DOHH2 (cell line): ENCODE measurements at regions not wholly inside any gene's neighbourhood (a gene's known extent, or its start where the extent isn't known, plus 50 kb on each side); places are given as distances from the start of the nearest gene placed in this dataset.

Experiments used
- H3F3A ChIP-seq: fragments of 200-600 bp; sonication (generic), shearing (Covaris generic); 2 replicates; pipeline ENCODE4 v1.6.0; 2016; ENCODE audit warnings: antibody characterized with exemption, mild to moderate bottlenecking; ENCODE audit not compliant: control insufficient read depth, insufficient read depth
- H3K27ac ChIP-seq: fragments of 200-600 bp; sonication (generic); 2 replicates; pipeline ENCODE4 v1.5.1; 2014; ENCODE audit warnings: low read depth, mild to moderate bottlenecking, low read length, moderate library complexity
- H3K27me3 ChIP-seq: fragments of 200-600 bp; sonication (generic); 2 replicates; pipeline ENCODE4 v1.6.1; 2014; ENCODE audit warnings: mild to moderate bottlenecking, low read length, mixed read lengths; ENCODE audit not compliant: control insufficient read depth
- H3K36me3 ChIP-seq: fragments of 200-600 bp; sonication (generic); 2 replicates; pipeline ENCODE4 v1.6.1; 2014; ENCODE audit warnings: mild to moderate bottlenecking, low read length, moderate library complexity, mixed read lengths; ENCODE audit not compliant: control insufficient read depth
- H3K4me1 ChIP-seq: fragments of 200-600 bp; sonication (generic); 2 replicates; pipeline ENCODE4 v1.6.1; 2014; ENCODE audit warnings: mild to moderate bottlenecking, low read length, mixed read lengths; ENCODE audit not compliant: control insufficient read depth
- H3K4me2 ChIP-seq: fragments of 200-600 bp; sonication (generic); 2 replicates; pipeline ENCODE4 v1.6.0; 2014; ENCODE audit warnings: mild to moderate bottlenecking, low read length, moderate library complexity
- H3K4me3 ChIP-seq: fragments of 200-600 bp; sonication (generic); 2 replicates; pipeline ENCODE4 v1.5.1; 2014; ENCODE audit warnings: mild to moderate bottlenecking, low read length, mixed read lengths
- H3K79me2 ChIP-seq: fragments of 200-600 bp; sonication (generic); 2 replicates; pipeline ENCODE4 v1.6.1; 2014; ENCODE audit warnings: mild to moderate bottlenecking, low read length, mixed read lengths; ENCODE audit not compliant: control insufficient read depth
- H3K9me2 ChIP-seq: fragments of 200-600 bp; sonication (generic); replicated peaks from 2 replicates; pipeline ENCODE4 v1.6.1; 2014; ENCODE audit warnings: mild to moderate bottlenecking, low read length, mixed read lengths; ENCODE audit not compliant: control insufficient read depth
- H3K9me3 ChIP-seq: fragments of 200-600 bp; sonication (generic); 2 replicates; pipeline ENCODE4 v1.6.1; 2014; ENCODE audit warnings: antibody characterized with exemption, low read length, mixed read lengths; ENCODE audit not compliant: control insufficient read depth, insufficient read depth
- H4K20me1 ChIP-seq: fragments of 200-600 bp; sonication (generic); 2 replicates; pipeline ENCODE4 v1.6.0; 2014; ENCODE audit warnings: low read depth, mild to moderate bottlenecking, antibody characterized with exemption, low read length, moderate library complexity; ENCODE audit not compliant: control insufficient read depth, insufficient read depth
- EZH2phosphoT487 ChIP-seq: fragments of 200-600 bp; sonication (generic); IDR thresholded peaks from 2 replicates; pipeline ENCODE4 v1.6.1; 2017; ENCODE audit warnings: borderline replicate concordance, mild to moderate bottlenecking, antibody characterized with exemption, low read length, moderate library complexity, mixed read lengths
- TF ChIP-seq, protein P1 (sequence below): fragments of 200-600 bp; sonication (generic); IDR thresholded peaks from one replicate; pipeline ENCODE4 v1.5.1; 2014; ENCODE audit warnings: antibody characterized with exemption, mild to moderate bottlenecking, low read depth, low read length; ENCODE audit not compliant: poor library complexity, severe bottlenecking

- H3K27me3 ChIP-seq: no peaks in the 10 kb centered on the region
- no peaks in the 10 kb centered on the region for H3K79me2 ChIP-seq
- no peak for TF ChIP-seq EZH2phosphoT487
- TF ChIP-seq, protein P1, sequence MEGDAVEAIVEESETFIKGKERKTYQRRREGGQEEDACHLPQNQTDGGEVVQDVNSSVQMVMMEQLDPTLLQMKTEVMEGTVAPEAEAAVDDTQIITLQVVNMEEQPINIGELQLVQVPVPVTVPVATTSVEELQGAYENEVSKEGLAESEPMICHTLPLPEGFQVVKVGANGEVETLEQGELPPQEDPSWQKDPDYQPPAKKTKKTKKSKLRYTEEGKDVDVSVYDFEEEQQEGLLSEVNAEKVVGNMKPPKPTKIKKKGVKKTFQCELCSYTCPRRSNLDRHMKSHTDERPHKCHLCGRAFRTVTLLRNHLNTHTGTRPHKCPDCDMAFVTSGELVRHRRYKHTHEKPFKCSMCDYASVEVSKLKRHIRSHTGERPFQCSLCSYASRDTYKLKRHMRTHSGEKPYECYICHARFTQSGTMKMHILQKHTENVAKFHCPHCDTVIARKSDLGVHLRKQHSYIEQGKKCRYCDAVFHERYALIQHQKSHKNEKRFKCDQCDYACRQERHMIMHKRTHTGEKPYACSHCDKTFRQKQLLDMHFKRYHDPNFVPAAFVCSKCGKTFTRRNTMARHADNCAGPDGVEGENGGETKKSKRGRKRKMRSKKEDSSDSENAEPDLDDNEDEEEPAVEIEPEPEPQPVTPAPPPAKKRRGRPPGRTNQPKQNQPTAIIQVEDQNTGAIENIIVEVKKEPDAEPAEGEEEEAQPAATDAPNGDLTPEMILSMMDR: no peak
- H4K20me1 ChIP-seq: no peaks in the 10 kb centered on the region
- H3K4me2 ChIP-seq: no peak overlapping the region
- no peak overlapping the region for H3K4me3 ChIP-seq
- no peaks in the 10 kb centered on the region for H3K4me1 ChIP-seq
- no peaks in the 10 kb centered on the region for H3K9me3 ChIP-seq
- no peaks in the 10 kb centered on the region for H3K36me3 ChIP-seq
- H3F3A ChIP-seq: no peaks in the 10 kb centered on the region
- no peaks in the 10 kb centered on the region for H3K9me2 ChIP-seq
- no peak overlapping the region for H3K27ac ChIP-seq
Observed at GRCh38 chr17:72365857-72366414, 245.1 kb downstream of the SOX9 start.

GRCh38 chr17:72366626-72367025 lies 245.8 kb downstream of the SOX9 start:
- H3K9me2 ChIP-seq: no peaks in the 10 kb centered on the region
- H3K4me3 ChIP-seq: no peak overlapping the region
- no peaks in the 10 kb centered on the region for H4K20me1 ChIP-seq
- no peaks in the 10 kb centered on the region for H3F3A ChIP-seq
- no peaks in the 10 kb centered on the region for H3K36me3 ChIP-seq
- H3K9me3 ChIP-seq: no peaks in the 10 kb centered on the region
- H3K27ac ChIP-seq: no peak overlapping the region
- no peaks in the 10 kb centered on the region for H3K4me1 ChIP-seq
- H3K79me2 ChIP-seq: no peaks in the 10 kb centered on the region
- TF ChIP-seq EZH2phosphoT487: no peak
- TF ChIP-seq, protein P1: no peak
- H3K4me2 ChIP-seq: no peak overlapping the region
- H3K27me3 ChIP-seq: no peaks in the 10 kb centered on the region

DNA sequence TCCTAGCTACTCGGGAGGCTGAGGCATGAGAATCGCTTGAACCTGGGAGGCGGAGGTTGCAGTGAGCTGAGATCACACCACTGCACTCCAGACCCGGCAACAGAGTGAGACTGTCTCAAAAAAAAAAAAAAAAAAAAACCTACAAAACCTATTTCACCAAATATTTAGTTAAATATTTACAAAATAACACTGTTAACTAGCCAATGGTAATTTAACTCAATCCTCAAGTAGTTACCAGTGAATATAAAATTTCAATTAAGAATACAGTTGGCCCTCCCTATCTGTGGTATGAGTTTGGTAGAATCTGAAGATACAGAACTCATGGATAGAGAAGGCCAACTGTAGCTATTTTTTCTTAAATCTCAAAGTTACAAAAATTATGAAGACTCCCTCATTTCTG lies 247.4 kb downstream of the SOX9 start:
- Histone ChIP-seq H3K4me3 (no peak overlapping the region), H3K27ac (no peak overlapping the region), H3K4me2 (no peak overlapping the region), H3K4me1 (no peaks in the 10 kb centered on the region), H3K36me3 (no peaks in the 10 kb centered on the region), H3K27me3 (no peaks in the 10 kb centered on the region), H3F3A (no peaks in the 10 kb centered on the region), H4K20me1 (no peaks in the 10 kb centered on the region), H3K9me2 (no peaks in the 10 kb centered on the region), H3K79me2 (no peaks in the 10 kb centered on the region), H3K9me3 (no peaks in the 10 kb centered on the region)
- TF ChIP-seq EZH2phosphoT487: no peak
- TF ChIP-seq, protein P1: no peak
